ENCODE measurements at regions not wholly inside any gene's neighbourhood (a gene's known extent, or its start where the extent isn't known, plus 50 kb on each side); places are given as distances from the start of the nearest gene placed in this dataset.
A peak's percentile ranks its signal among the peaks of the same experiment; 100 is the strongest.
"Not testable (repeated sequence)": the region's sequence is repeated elsewhere in the genome, so short reads cannot be mapped to it uniquely, and the experiment has no call there.

- H3K27ac ChIP-seq = no peak overlapping the region
- H3K4me2 ChIP-seq = no peak overlapping the region
- H4K20me1 ChIP-seq = no peaks in the 10 kb centered on the region
- peaks cover 21% of the 10 kb centered on the region for H3K4me1 ChIP-seq
- H3K9me3 ChIP-seq = no peaks in the 10 kb centered on the region
- H3K9ac ChIP-seq = no peak overlapping the region
- no peaks in the 10 kb centered on the region for H3K27me3 ChIP-seq
- H3K36me3 ChIP-seq = no peaks in the 10 kb centered on the region
- no peak overlapping the region for H3K4me3 ChIP-seq
- TF ChIP-seq Cebpa-rat (IDR thresholded peaks at IDR 0.05) = no peak
Observed at GRCh38 chr3:72171463-72171881, 386.5 kb upstream of the PROK2 start.

DNA sequence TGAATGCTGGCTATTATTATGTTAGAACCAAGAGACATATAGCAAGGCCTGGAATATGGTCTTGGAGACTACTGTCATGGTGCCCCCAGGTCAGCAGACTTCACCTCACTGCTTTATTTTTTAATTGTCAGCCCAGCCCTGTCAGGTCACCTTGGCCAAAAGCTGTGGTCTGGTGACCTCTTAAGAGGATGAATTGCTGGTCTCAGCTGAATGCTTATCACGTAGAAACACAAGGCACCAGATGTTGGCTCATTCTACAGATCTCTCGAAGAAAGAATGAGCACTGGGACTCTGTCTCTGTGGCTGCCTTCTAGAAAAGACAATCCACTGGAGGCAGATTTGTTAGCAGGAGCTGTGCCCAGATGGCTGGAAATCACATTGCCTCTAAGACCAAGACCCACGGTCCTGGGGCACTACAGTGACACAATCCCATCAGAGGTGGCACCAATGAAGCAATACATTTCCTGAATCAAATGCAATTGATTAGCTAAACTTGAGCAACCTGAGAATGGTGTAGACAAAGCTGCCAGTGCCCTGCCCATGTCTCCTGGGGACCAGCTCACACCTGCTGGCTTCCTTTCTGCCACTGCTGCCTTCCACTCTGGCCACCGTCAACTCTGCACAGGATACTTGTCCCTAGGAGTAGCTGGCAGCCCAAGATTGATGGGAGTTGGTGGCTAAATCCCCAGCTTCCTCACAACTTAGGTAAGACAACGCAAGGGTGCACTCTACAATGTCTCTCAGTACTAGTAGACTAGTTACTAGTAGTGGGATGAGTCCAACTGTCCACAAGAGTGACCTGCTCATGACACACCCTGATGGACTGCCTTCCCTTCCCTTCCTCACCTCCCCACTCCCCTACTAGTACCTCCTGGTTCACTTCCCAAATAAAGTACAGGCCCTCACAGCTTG is 384.9 kb upstream of the PROK2 start:
- H3K36me3 ChIP-seq = no peaks in the 10 kb centered on the region
- peaks cover 23% of the 10 kb centered on the region for H3K4me1 ChIP-seq
- H3K9ac ChIP-seq = no peak overlapping the region
- H3K27me3 ChIP-seq = no peaks in the 10 kb centered on the region
- H4K20me1 ChIP-seq = no peaks in the 10 kb centered on the region
- H3K4me3 ChIP-seq = no peak overlapping the region
- no peaks in the 10 kb centered on the region for H3K9me3 ChIP-seq
- no peak for TF ChIP-seq Cebpa-rat (IDR thresholded peaks at IDR 0.05)
- H3K27ac ChIP-seq = no peak overlapping the region
- no peak overlapping the region for H3K4me2 ChIP-seq

DNA sequence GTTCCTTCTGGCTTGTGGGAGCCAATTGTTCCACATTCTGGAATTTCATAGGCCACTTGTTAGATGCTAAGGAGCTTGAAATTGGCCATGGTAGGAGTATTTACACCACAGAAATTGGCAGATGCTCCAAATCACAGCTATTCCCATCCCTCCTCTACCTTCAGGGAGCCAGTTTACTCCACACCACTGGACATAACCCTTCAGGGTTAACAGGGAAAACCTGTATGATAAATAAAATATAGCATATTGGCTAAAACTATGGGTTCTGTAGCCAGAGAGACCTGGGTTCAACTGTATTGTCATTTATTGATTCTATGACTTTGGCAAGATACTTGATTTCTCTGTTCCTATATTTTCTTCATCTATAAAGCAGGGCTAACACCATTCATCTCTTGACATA is 384.2 kb upstream of the PROK2 start:
- H3K4me2 ChIP-seq = no peak overlapping the region
- no peaks in the 10 kb centered on the region for H3K9me3 ChIP-seq
- H3K9ac ChIP-seq = no peak overlapping the region
- no peaks in the 10 kb centered on the region for H3K36me3 ChIP-seq
- H3K27ac ChIP-seq = no peak overlapping the region
- peaks cover 5% of the 10 kb centered on the region; the same call in 1 of the 2 replicates for H4K20me1 ChIP-seq
- no peak for TF ChIP-seq Cebpa-rat (IDR thresholded peaks at IDR 0.05)
- H3K4me1 ChIP-seq = peaks cover 27% of the 10 kb centered on the region
- H3K27me3 ChIP-seq = no peaks in the 10 kb centered on the region
- no peak overlapping the region for H3K4me3 ChIP-seq

DNA sequence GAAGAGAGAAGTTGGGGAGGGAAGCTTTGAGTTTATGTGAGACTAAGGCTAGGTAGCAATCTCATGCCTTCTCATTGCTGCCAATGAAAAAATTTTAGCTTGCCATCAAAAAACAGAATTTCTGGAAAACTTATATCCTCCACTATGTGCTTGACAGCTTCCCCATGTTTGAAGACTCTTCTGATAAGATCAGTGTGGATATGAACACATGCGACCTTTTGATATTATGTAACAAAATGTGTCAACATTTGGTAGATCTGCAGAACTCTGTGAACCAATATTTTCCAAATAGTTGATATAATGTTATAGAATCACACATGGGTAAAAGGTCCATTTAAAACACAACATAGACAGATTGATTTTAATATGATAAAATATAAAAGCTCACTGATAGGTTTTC is 380.9 kb upstream of the PROK2 start:
- TF ChIP-seq Cebpa-rat (IDR thresholded peaks at IDR 0.05) = no peak
- no peak overlapping the region for H3K4me2 ChIP-seq
- H3K36me3 ChIP-seq = no peaks in the 10 kb centered on the region
- no peak overlapping the region for H3K9ac ChIP-seq
- peaks cover 12% of the 10 kb centered on the region; the same call in 1 of the 2 replicates for H4K20me1 ChIP-seq
- no peaks in the 10 kb centered on the region for H3K27me3 ChIP-seq
- H3K4me1 ChIP-seq = peaks cover 50% of the 10 kb centered on the region
- no peak overlapping the region for H3K4me3 ChIP-seq
- H3K9me3 ChIP-seq = no peaks in the 10 kb centered on the region
- no peak overlapping the region for H3K27ac ChIP-seq

DNA sequence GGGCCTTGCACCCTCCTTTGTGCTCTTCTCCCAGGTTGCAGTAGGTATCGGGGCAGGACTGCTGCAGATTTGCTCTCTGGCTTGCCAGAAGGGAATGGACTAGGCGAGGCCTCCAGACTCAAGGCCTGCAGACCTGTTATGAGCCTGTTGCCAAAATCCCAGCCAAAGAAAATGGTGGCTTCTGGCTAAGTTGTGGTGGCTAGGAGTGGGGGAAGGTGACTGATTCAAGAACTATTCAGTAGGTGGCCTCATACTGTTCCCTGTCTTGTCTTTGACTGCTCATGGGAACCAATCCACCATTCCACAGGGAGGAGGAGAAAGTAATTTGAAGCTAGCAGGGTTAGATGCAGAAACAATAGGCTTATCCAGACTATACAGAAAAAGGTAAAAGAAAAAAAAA is 380.4 kb upstream of the PROK2 start:
- TF ChIP-seq Cebpa-rat (IDR thresholded peaks at IDR 0.05) = no peak
- Histone ChIP-seq H3K27ac (no peak overlapping the region), H3K9me3 (no peaks in the 10 kb centered on the region), H4K20me1 (peaks cover 12% of the 10 kb centered on the region; the same call in 1 of the 2 replicates), H3K4me3 (no peak overlapping the region), H3K4me1 (peaks cover 50% of the 10 kb centered on the region), H3K9ac (no peak overlapping the region), H3K4me2 (peak overlapping the region; percentile 87), H3K27me3 (no peaks in the 10 kb centered on the region), H3K36me3 (no peaks in the 10 kb centered on the region)

DNA sequence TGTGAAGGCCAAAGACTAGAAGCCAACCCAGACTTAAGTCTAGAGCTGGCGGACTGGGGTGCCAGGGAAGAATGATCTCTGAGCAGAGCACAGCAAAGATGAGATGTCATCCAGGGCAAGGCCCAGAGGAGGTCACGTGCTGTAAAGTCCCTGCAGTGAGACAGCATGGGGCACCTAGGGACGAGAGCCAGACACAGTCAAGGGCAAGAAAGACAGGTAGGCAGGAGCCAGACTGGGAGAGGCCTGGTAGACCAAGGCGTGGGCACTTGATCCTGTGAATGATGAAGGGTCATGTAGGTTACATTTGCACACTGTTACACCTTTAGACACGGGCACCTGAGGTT is 379.7 kb upstream of the PROK2 start:
- Histone ChIP-seq H3K4me3 (no peak overlapping the region), H3K27ac (no peak overlapping the region), H4K20me1 (peaks cover 12% of the 10 kb centered on the region; the same call in 1 of the 2 replicates), H3K36me3 (no peaks in the 10 kb centered on the region), H3K4me1 (peaks cover 50% of the 10 kb centered on the region), H3K4me2 (peak overlapping the region; percentile 87), H3K27me3 (no peaks in the 10 kb centered on the region), H3K9ac (no peak overlapping the region), H3K9me3 (no peaks in the 10 kb centered on the region)
- TF ChIP-seq Cebpa-rat (IDR thresholded peaks at IDR 0.05) = no peak

GRCh38 chr3:72163809-72164634 is 379.1 kb upstream of the PROK2 start:
- Histone ChIP-seq H3K27me3 (no peaks in the 10 kb centered on the region), H3K36me3 (no peaks in the 10 kb centered on the region), H4K20me1 (peaks cover 12% of the 10 kb centered on the region; the same call in 1 of the 2 replicates), H3K9ac (peak overlapping the region; percentile 20; the same call in 1 of the 2 replicates), H3K4me1 (peaks cover 50% of the 10 kb centered on the region), H3K27ac (peak overlapping the region; percentile 66), H3K4me2 (peak overlapping the region; percentile 87), H3K9me3 (no peaks in the 10 kb centered on the region), H3K4me3 (no peak overlapping the region)
- peak; percentile 93 for TF ChIP-seq Cebpa-rat (IDR thresholded peaks at IDR 0.05)

- Histone ChIP-seq H3K27me3 (no peaks in the 10 kb centered on the region), H3K9ac (no peak overlapping the region; the same call in 1 of the 2 replicates), H3K36me3 (no peaks in the 10 kb centered on the region), H3K4me2 (peak overlapping the region; percentile 87), H4K20me1 (peaks cover 12% of the 10 kb centered on the region; the same call in 1 of the 2 replicates), H3K9me3 (no peaks in the 10 kb centered on the region), H3K4me1 (peaks cover 54% of the 10 kb centered on the region), H3K27ac (no peak overlapping the region), H3K4me3 (no peak overlapping the region)
- TF ChIP-seq Cebpa-rat (IDR thresholded peaks at IDR 0.05) = no peak
Observed at GRCh38 chr3:72162649-72163184, 377.8 kb upstream of the PROK2 start.

- Histone ChIP-seq H3K27me3 (no peaks in the 10 kb centered on the region), H3K27ac (no peak overlapping the region), H4K20me1 (peaks cover 12% of the 10 kb centered on the region; the same call in 1 of the 2 replicates)
Observed at GRCh38 chr3:72161881-72162595, 377.1 kb upstream of the PROK2 start.

DNA sequence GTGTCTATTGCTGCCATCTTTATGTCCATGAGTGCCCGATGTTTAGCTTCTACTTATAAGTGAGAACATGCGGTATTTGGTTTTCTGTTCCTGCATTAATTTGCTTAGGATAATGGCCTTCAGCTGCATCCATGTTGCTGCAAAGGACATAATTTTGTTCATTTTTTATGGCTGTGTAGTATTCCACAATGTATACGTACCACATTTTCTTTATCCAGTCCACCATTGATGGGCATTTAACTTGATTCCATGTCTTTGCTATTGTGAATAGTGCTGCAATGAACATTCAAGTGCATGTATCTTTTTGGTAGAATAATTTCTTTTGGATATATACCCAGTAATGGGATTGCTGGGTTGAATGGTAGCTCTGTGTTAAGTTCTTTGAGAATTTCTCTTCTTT is 376.3 kb upstream of the PROK2 start:
- H3K27me3 ChIP-seq, H3K9me3 ChIP-seq, H3K4me3 ChIP-seq, H3K9ac ChIP-seq, H3K36me3 ChIP-seq, H3K27ac ChIP-seq: not testable (repeated sequence)
- H4K20me1 ChIP-seq = peaks cover 12% of the 10 kb centered on the region; the same call in 1 of the 2 replicates
- peak overlapping the region; percentile 87 for H3K4me2 ChIP-seq
- H3K4me1 ChIP-seq = peaks cover 52% of the 10 kb centered on the region

More at GRCh38 chr3:72161881-72162595, 377.1 kb upstream of the PROK2 start:
- no peak for TF ChIP-seq Cebpa-rat (IDR thresholded peaks at IDR 0.05)
- Histone ChIP-seq H3K36me3 (no peaks in the 10 kb centered on the region), H3K4me2 (peak overlapping the region; percentile 87), H3K9me3 (no peaks in the 10 kb centered on the region), H3K9ac (no peak overlapping the region; the same call in 1 of the 2 replicates), H3K4me1 (peaks cover 52% of the 10 kb centered on the region), H3K4me3 (no peak overlapping the region)

All from BLaER1 (cell line).